Activated CD4-positive, alpha-beta T cell treated with anti-CD3 and anti-CD28 coated beads, Interleukin-2, Interleukin-6, amounts not matched to agents 100 ng/mL and 50 ng/mL, durations not matched to agents 16 hours and 8 hours (primary cell): ENCODE measurements at regions not wholly inside any gene's neighbourhood (a gene's known extent, or its start where the extent isn't known, plus 50 kb on each side); places are given as distances from the start of the nearest gene placed in this dataset.

Source experiments
- DNase-seq: peaks from one replicate; pipeline ENCODE4 v3.0.0-alpha.2; 2020

- no peak for DNase-seq
Observed at GRCh38 chr10:105844676-105845570, 1203.8 kb downstream of the SORCS3 start.

GRCh38 chr10:105844241-105844640 is 1203.2 kb downstream of the SORCS3 start:
- DNase-seq = no peak

- no peak for DNase-seq
Observed at GRCh38 chr10:105843786-105844185, 1202.7 kb downstream of the SORCS3 start.

GRCh38 chr10:105840288-105840770 is 1199.2 kb downstream of the SORCS3 start:
- DNase-seq = no peak

- no peak for DNase-seq
Observed at GRCh38 chr10:105838392-105838791, 1197.3 kb downstream of the SORCS3 start.

- DNase-seq = peak; percentile 27
Observed at GRCh38 chr10:105837951-105838350, 1196.9 kb downstream of the SORCS3 start.

GRCh38 chr10:105834261-105835059 is 1193.4 kb downstream of the SORCS3 start:
- no peak for DNase-seq

GRCh38 chr10:105827133-105827532 is 1186.0 kb downstream of the SORCS3 start:
- no peak for DNase-seq

GRCh38 chr10:105807935-105808587 is 1167.0 kb downstream of the SORCS3 start:
- DNase-seq = no peak

- no peak for DNase-seq
Observed at GRCh38 chr10:105803206-105803605, 1162.1 kb downstream of the SORCS3 start.

GRCh38 chr10:105800641-105801040 is 1159.6 kb downstream of the SORCS3 start:
- no peak for DNase-seq

GRCh38 chr10:105798328-105798889 is 1157.3 kb downstream of the SORCS3 start:
- no peak for DNase-seq

- peak; percentile 4 for DNase-seq
Observed at GRCh38 chr10:105797234-105797890, 1156.3 kb downstream of the SORCS3 start.

GRCh38 chr10:105793071-105793470 is 1152.0 kb downstream of the SORCS3 start:
- no peak for DNase-seq

GRCh38 chr10:105785721-105786120 is 1144.6 kb downstream of the SORCS3 start:
- no peak for DNase-seq

- no peak for DNase-seq
Observed at GRCh38 chr10:105783936-105784483, 1142.9 kb downstream of the SORCS3 start.

GRCh38 chr10:105774881-105775280 is 1133.8 kb downstream of the SORCS3 start:
- no peak for DNase-seq

- DNase-seq = no peak
Observed at GRCh38 chr10:105774351-105774750, 1133.3 kb downstream of the SORCS3 start.

- DNase-seq = no peak
Observed at GRCh38 chr10:105770524-105771212, 1129.6 kb downstream of the SORCS3 start.

GRCh38 chr10:105769248-105770184 is 1128.4 kb downstream of the SORCS3 start:
- no peak for DNase-seq
